HG02642 (cell line): ENCODE measurements at regions not wholly inside any gene's neighbourhood (a gene's known extent, or its start where the extent isn't known, plus 50 kb on each side); places are given as distances from the start of the nearest gene placed in this dataset.

ENCODE experiments used
- ATAC-seq: cut with Tn5 transposase; IDR thresholded peaks from one replicate; pipeline ENCODE4 v1.9.1; 2021; ENCODE audit warnings: mild to moderate bottlenecking; ENCODE audit not compliant: unreplicated experiment, poor library complexity

DNA sequence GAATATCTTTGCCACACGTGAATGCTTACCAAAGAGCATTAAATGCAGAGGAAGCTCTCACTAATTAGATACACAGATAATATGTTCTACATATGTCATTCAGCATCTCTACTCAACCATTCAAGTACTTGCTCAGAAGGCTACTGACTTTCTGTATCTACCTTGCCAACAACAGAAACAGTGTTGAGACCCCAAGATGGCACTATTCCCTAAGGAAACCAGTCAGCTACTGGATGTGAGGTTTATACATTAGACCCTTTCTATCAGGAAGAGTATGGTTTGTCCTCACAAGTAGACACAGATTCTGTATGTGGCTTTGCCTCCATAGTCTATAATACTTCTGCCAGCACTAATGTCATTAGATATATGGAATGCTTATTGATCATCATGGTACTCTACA, 443.9 kb upstream of the INTU start:
- no peak for ATAC-seq

DNA sequence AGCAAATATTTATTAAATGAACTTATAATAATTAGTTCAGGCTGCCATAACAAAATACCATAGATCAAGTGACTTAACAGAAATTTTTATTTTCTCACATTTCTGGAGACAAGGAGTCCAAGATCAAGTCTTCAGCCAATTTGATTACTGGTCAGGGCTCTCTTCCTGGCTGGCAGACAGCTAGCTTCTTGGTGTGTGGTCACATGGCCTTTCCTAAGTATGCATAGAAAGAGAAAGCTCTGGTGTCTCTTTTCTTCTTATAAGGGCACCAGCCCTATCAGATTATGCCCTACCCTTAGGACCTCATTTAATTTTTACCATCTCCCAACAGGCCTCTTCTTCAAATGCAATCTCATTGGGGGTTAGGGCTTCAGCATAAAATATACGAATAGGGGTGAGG, 438.5 kb upstream of the INTU start:
- ATAC-seq, result no peak

DNA sequence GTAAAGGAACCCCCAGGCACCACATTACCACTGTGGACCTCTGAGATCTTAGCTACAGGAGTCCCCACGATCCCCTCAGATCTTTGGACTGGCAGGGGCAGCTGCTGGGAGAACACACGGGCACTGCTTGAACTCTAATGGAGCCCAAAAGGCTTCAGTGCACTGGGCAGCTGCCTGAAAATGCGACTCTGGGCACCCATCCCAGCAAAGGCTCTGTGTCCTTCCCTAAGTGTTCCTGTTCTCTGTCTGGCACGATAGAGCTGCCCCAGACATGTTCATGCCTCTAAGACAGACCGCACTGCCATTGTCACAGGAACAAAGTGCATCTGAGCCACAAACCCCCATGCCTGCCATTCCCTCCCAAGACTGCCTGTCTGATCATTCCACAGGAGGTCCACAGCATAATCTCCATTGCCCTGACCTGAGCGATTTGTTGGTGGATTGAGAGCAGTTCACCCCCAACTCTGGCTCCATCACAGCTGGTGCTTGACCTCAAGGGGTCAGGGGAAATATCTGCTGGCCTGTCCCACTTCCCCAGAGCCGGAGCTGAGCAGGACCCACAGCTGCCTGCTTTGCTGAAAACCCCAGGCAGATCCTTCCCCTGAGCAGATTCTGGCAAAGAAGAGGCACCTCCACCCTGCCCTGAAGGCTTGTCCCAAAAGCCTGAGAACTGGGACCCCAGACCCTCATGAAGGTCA, 436.0 kb upstream of the INTU start:
- no peak for ATAC-seq

DNA sequence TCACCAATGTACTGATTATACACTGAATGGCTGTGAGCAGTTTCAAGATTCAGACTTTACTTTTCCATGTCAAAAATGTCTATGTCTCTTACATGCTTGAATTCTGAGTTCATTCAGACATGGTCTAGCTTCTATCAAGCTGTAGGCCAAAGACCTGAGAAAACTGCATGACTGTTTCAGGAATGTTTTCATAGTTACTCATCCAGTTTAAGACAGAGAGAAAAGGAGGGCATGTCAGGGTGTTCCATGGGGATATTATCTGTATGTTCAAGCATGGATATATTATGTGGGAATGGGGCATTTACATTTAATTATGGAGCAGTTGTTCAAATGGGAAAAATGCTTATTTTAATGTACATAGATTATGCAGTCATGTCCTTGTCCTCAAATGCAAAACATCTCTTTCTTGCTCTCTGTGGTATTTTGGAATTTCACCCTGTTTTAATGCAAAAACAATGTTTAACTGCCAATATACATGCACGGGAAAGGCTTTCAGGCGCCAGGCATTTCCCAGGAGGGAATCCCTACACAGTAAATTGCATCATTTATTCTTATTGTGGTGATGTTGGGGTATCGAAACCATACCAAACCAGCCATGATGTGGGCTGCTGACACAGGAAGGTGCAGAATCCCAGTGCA, 429.1 kb upstream of the INTU start:
- ATAC-seq, result no peak

DNA sequence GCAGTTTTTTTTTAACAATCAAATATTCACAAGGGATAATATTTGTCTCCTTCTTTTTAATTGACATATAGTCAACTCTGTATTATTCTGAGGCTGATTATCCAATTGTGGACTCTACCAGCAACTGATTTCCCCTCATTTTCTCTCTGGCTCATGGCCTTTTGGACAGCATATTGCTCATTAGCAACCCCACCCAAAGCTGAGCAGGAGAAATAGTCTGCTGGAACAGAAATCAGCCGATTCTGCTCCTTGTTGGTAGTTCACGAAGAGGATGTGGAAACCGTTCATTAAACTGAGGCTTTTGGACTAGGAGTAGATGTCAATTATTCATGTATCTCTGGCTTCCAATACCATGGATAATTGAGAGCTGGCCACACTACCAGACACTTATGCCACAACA, 428.4 kb upstream of the INTU start:
- ATAC-seq, result no peak

DNA sequence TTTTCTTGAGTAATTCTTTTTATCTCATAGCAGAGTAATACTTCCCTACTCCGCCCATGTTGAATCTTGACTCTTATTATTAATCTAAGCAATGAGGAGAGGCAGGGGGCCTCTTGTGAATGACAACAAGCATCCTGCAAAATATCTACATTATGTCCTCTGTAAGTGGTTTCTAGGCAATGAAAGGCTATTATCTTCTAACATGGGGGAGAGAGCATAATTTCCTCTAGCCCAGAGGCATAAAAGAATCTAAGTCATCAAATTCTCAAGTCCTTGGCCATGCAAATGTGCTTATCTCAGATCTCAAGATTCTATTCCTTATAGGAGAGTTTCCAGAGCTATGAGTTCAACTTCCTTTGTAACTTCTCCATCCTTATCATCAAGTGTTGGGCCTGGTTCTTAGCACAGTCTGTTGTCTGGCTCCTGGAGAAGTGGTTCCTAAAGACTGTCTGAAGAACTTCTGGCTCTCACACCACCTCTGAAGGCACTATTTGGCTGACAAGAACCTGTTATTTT, 423.1 kb upstream of the INTU start:
- ATAC-seq, result no peak

DNA sequence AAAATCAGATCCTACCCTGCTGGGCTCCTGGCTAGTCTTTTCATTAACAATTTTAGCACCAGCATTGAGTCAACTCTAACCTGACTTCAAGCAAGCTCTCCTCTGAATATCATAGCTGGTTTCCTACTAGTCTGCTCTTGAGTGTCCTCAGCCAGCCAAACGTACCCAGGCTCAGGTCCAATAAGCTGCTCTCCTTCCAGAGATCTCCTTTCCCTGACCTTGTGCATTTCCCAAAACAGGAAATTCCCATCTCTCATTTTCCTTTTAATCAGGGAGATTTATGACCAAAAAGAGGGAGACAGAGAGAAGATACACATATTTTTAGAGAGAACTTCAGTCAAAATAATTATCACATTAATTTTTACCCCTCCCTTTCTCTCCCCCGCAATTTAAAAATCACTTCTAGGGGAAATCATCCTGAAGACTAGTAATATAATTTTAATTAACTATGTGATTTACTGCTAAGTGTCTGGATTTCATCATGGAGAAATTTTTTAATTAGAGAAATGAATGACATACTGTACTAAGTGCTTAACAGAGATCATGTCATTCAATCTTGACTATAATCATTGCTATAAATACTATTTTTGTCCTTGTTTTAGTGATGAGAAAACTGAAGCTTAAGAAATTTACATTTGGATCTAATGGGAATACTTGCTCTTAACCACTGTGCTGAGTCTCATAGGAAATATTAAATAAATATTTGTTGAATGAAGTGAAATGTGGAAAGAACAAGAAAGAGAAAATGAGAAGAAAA, 421.7 kb upstream of the INTU start:
- ATAC-seq, result no peak

DNA sequence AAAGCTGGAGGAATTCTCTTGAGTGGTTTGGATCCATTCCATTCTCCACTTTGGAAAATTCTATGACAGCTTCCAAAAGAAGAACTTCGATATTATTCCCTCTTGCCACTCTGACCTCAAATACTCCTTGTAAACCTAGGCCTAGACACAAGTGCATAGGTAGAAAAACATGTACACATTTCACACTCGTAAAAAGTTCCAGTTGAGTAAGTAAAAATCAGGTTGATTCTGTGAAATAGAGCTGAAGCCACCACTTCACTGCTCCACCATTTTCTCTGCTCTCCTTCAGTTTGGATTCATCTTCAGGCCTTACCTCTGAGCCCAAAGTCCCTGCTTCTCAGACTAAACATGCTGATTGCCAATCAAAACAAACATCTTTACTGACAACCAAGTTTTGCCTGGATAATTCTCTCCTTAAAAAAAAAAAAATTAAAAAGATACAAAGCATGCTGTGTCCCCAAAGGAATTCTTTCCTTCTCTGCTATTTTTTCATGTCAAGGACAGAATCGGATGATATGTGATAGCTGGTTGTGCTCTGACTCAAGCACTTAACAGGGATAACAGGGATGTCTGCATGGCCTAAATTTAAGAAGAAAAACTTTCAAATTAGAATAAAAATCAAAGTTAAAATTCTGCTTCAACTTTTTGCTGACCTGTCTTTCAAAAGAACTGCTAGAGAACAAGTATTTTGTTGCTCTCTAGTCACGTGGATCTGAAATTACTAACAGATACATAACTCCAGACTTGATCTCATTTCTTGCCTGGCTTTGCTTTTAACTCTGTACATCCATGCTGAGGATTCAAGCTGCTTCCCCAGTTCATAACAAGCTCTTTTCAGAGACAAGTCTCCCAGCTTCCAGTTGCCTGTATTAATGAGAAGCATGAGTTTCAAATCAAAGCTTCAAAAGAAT, 420.9 kb upstream of the INTU start:
- no peak for ATAC-seq

DNA sequence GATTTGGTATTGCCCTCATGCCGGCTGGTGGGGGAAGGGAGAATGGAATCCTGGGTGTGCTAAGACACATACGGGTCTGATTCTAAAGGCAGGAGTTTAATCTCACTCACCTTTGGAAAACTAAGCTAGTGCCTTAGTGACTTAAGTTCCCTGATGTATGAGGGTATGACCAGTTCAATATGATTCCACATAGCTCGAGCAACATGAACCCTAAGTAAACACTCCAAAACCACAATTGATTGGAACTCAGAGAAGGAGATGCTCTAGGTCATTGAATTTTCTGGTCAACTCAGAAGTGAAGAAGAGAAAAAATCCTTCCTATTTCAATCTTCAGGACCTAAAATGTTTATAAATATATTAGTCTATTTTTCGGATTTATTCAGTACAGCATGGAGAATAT, 420.1 kb upstream of the INTU start:
- ATAC-seq, result no peak

DNA sequence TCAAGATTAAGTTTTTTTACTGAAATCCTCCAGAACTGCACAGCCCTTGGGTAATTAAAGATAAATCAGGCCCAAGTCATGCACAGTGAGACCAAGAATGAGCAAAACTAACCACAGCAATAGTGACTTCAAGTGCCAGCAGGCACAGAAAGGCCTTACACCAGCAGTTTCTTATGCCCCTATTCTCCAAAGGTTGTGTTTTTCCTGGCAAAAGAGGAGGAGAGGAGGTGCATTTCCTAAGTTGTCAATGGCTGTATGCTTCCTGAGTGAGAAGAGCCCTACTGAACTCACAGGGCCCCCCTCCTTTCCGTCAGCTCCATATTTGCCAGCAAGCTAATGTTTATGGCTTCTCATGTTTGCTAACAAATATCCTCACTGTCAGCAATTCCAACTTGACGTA, 418.7 kb upstream of the INTU start:
- no peak for ATAC-seq

DNA sequence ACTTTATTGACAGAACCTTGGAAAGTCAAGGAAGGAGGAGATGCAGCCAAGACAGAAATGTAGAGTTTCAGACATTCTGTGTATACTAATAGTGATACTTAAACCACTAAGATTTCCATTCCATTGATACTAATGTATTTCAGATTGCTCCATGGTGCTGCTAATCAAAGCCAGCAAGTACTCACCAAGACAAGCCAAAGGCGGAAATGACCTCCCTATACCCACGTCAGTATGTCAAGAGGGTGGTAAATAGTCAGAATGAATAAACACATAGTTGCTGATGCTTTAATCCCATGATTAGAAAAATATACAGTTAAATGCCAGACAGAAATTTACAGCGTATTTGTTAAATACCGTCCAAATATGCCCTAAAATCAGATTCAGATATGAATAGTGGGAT, 417.8 kb upstream of the INTU start:
- ATAC-seq, result no peak

DNA sequence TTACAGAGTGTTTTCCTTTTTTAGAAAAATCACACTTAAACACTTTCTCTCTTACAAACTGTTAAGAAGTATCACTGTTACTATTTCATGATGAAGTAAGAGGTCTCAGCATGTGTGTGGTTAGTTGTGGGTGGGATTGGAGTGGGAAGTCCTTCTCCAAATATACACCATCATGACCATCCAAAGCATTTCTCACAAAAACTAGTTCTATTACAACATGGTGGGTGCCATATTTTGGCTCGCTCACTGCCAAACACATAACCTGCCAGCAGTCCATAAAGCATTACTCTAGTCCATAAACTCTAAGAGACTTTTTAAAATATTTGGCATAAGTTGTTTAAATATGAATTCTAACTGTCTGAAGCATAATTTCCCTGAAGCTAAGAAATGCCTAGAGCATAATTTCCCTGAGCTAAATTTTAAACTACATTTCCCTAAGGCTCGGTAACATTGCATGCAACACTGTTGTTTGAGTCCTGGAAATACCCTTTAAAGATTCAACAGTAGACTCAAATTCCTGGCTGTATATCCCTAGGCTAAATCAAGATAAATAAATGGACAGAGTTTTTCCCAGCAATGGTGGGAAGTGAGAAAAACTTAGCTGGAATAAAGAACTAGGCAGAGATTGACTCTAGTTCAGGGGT, 415.0 kb upstream of the INTU start:
- ATAC-seq, result no peak

DNA sequence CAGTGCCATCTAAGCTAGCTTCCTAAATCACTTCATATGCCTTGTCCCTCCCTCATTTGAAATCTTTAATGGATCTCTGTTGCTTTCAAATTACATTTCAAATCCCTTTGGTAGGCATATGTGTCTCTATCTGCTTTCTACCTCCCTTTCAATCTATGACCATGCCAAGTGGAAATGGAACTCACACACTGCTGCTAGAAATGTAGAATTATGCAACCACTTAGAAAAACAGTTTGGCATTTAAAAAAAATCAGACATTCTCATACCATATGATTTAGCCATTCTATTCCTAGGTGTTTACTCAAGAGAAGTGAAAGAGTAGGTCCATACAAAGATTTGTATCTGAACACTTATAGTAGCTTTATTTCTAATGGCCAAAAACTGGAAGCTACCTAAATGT, 413.5 kb upstream of the INTU start:
- ATAC-seq, result no peak

DNA sequence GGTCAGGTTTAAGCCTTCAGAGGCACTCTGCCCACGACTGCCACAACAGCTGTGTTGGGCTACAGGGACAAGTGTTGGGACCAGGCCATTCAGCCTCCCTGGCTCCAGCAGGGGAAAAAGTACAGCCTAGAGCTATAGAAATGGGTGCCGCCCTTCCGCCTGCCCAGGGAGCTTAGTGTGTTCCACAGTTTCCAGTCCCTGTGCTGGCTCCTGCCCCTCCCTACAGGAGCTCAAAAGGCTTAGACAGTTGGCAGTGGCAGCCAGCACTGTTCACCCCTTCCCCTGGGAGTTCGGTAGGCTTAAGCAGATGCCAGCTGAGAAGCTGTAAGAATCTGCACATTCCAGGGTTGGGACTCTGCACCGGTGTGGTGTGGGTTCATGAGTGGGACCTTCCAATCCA, 408.2 kb upstream of the INTU start:
- no peak for ATAC-seq

DNA sequence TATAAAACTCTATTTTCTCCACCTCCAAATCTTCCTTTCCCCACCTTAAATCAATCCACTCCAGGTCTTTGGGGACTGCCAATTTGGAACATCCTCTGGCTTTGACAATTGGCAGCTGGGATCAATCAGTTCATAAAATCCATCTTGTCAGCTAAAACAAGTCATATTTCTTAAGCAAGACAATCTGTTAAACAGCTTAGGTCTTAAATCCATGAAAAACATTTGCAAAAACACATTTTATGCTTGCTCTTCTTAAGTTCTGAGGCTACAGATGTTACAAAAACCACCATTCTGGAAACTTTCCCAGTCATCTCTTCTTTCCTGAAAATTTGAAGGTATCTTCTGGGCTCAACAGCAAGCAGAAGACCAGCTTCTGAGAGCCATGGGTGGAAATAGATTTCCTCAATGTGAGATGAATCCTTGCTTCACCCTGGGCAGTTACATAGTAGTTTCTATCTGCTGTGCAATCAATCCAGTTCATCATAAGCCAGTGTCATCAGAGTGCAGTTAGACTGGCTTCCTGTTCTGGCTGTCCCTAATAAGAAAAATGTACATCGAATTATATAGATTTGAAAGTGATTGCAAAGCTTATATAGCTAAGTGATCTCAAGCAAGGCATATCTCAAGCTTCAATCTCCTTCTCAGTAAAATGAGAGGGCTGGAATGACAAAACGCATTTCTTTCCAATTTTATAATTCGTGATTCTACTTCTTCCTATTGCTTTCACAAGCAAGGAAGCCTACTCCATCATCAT, 402.7 kb upstream of the INTU start:
- ATAC-seq, result no peak

DNA sequence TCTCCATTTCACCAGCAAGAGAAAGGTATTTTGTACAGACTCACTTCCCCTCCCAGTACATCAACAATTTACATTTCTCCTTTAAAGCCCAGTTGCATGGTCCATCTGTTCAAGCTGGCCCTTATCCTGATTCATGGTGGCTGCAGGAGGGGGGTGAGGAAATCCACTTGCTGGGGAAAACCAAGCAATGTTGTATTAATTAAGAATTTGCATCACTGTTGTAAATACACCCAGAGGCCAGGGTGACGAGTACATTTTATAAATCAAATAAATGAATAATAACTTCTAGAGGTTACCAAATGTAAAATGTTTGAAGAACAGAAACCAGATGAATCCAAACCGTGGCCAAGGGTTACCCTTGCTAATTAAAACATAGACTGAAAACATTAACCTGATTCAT, 395.9 kb upstream of the INTU start:
- ATAC-seq, result no peak

DNA sequence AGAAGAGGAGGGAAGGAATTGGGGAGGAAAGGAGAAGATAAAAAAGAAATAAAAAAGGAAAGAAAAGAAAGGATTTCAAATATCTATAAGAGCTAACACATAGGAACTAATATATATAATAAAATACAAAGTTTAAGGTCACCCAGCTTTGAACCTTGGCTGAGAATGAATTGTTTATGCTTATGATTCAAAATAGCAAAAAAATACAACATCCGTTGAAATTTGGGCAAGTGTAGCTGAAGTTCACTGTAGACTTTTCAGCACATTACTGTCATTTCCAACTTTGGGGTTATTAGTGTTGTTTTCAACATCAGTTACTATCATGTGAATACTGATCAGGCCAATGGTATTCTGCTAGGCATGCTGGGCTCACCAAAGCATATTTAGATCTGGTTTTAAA, 395.2 kb upstream of the INTU start:
- ATAC-seq, result no peak

DNA sequence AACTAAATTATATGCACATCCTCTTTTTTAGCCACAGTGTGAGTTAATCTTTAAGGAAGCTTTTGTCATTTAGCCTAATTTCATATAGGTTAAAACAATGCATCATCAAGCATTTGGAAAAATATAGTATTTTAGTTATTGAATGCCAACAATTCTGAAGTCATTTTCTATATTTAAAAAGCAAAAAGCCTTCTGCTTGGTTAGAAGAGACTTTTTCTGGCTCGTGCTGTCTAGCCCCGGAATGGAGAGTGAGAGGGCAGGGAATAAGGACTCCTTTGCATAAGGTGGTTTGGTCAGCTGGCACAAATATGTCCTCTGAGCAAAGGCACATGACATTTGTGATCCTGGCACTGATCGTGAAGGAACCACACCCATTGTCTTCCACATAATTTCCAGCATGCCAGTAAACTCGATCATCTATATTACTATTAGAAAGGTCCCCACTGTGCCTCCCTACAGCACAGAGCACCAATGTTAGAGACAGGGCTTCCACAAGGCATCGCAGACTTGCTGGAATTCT, 393.7 kb upstream of the INTU start:
- ATAC-seq, result no peak
